ENCODE measurements at regions not wholly inside any gene's neighbourhood (a gene's known extent, or its start where the extent isn't known, plus 50 kb on each side); places are given as distances from the start of the nearest gene placed in this dataset.

DNA sequence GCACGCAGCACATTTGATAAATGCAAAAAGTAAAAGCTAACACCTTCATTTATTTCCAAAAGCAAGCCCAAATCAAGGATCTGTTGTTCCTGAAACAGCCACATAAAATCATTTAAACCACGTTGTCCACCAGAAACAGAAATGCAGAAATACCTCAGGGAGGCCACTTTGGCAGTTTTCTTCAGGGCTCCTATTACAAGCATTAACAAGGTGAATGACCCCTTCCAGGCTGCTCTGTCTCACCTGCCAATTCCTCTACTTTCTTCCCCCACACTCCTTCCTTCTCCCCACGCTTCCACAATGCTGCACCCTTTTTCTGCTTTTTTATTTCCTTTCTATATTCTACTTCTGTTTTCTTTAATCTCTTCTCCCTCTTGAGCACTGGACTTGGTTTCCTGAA, 55.0 kb upstream of the PTGFRN start:
- Histone ChIP-seq H3K27ac (ENCODE audit: low read depth in 1 of 2, low read length in 1 of 2) (peak overlapping the region in 1 of 2 donors; percentile 4), H3K4me3 (ENCODE audit: low read length in 2 of 2) (no peak overlapping the region), H3K36me3 (ENCODE audit: control insufficient read depth in 2 of 2, insufficient read depth in 2 of 2, low read length in 1 of 2) (no peaks in the 10 kb centered on the region), H3K27me3 (ENCODE audit: control insufficient read depth in 2 of 2, insufficient read depth in 1 of 2, low read length in 1 of 2) (no peaks in the 10 kb centered on the region), H3K9me3 (ENCODE audit: control insufficient read depth in 2 of 2, insufficient read depth in 1 of 2, low read length in 1 of 2) (no peaks in the 10 kb centered on the region), H3K4me1 (ENCODE audit: control insufficient read depth in 2 of 2, insufficient read depth in 2 of 2, low read length in 2 of 2) (peaks cover 3 to 24% of the 10 kb centered on the region in 2 donors)
- WGBS, result 76% methylated on average over 3 of the region's 3 CpGs
- no peak for DNase-seq (ENCODE audit: low read depth in 6 of 9, low spot score in 9 of 9)

DNA sequence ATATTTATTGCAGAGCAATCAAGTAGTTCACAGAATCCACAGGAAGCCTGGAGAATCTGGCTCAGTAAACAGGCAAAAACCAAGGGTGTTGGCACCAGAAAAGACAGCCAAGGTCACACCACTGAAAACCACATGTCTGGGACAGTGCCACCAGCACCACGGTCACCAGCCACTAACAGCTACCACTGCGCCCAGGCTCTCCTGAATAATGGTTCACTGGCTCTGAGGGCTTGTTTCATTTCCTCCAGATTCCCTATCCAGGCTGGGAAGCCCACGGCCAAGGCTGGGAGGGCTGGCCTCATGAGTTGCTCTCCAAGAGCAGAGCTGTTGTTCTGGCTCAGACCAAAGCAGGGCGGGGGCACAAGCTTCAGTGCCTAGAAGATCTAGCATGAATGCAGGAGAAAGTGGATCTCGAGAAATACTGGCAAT, 54.5 kb upstream of the PTGFRN start:
- WGBS, result 66% methylated on average over 5 of the region's 5 CpGs
- peaks cover 3 to 24% of the 10 kb centered on the region in 2 donors for H3K4me1 ChIP-seq (ENCODE audit: control insufficient read depth in 2 of 2, insufficient read depth in 2 of 2, low read length in 2 of 2)
- H3K9me3 ChIP-seq (ENCODE audit: control insufficient read depth in 2 of 2, insufficient read depth in 1 of 2, low read length in 1 of 2), result no peaks in the 10 kb centered on the region

DNA sequence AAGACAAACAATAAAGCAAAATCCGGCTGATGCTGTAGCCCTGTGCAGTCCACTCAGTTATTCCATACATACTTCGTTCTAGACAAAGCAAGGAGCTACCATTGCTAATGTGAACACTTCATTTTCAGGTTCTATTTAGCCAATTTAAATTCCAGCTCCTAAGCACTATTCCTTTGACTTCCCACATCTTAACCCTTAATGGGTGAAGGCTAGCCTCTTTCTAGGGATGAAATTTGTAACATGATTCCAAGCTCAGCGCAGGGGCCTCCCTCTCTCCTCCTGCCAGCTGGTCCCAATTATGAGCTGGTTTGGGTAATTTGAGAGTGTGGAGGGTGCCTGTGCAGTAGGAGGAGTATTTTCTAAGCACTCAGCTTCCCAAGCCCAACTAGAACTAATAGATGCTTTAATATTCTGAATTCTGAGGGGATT, 53.9 kb upstream of the PTGFRN start:
- no peak for DNase-seq (ENCODE audit: low read depth in 6 of 9, low spot score in 9 of 9)
- Histone ChIP-seq H3K27me3 (ENCODE audit: control insufficient read depth in 2 of 2, insufficient read depth in 1 of 2, low read length in 1 of 2) (no peaks in the 10 kb centered on the region), H3K4me1 (ENCODE audit: control insufficient read depth in 2 of 2, insufficient read depth in 2 of 2, low read length in 2 of 2) (peaks cover 5 to 24% of the 10 kb centered on the region in 2 donors), H3K27ac (ENCODE audit: low read depth in 1 of 2, low read length in 1 of 2) (no peak overlapping the region), H3K9me3 (ENCODE audit: control insufficient read depth in 2 of 2, insufficient read depth in 1 of 2, low read length in 1 of 2) (no peaks in the 10 kb centered on the region), H3K36me3 (ENCODE audit: control insufficient read depth in 2 of 2, insufficient read depth in 2 of 2, low read length in 1 of 2) (no peaks in the 10 kb centered on the region), H3K4me3 (ENCODE audit: low read length in 2 of 2) (no peak overlapping the region)
- WGBS, result 95% methylated on average over 3 of the region's 3 CpGs

More for the DNA sequence above, 54.5 kb upstream of the PTGFRN start:
- H3K27ac ChIP-seq (ENCODE audit: low read depth in 1 of 2, low read length in 1 of 2), result no peak overlapping the region
- no peak overlapping the region for H3K4me3 ChIP-seq (ENCODE audit: low read length in 2 of 2)
- no peak for DNase-seq (ENCODE audit: low read depth in 6 of 9, low spot score in 9 of 9)
- no peaks in the 10 kb centered on the region for H3K36me3 ChIP-seq (ENCODE audit: control insufficient read depth in 2 of 2, insufficient read depth in 2 of 2, low read length in 1 of 2)
- H3K27me3 ChIP-seq (ENCODE audit: control insufficient read depth in 2 of 2, insufficient read depth in 1 of 2, low read length in 1 of 2), result no peaks in the 10 kb centered on the region

DNA sequence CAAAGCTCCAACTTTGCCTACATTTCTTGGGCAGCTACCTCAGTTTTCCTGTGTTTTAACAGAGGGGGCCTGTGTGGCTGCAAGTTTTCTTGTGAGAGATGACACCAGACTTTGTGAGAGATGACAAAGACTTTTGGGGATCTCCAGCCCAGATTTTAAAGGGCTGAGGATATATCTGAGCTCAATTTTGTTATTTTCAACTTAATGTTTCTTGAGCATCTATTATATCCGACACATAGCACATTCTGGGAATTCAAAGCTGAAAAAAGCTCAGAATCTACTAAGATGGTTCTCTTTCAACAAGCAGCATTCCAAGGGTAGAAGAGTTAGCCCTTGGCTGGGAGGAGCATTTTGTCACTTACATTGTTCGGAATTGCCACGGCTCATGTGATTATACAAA, 53.4 kb upstream of the PTGFRN start:
- 97% methylated on average over 3 of the region's 3 CpGs for WGBS
- Histone ChIP-seq H3K9me3 (ENCODE audit: control insufficient read depth in 2 of 2, insufficient read depth in 1 of 2, low read length in 1 of 2) (no peaks in the 10 kb centered on the region), H3K4me3 (ENCODE audit: low read length in 2 of 2) (no peak overlapping the region), H3K4me1 (ENCODE audit: control insufficient read depth in 2 of 2, insufficient read depth in 2 of 2, low read length in 2 of 2) (peaks cover 5 to 24% of the 10 kb centered on the region in 2 donors), H3K27ac (ENCODE audit: low read depth in 1 of 2, low read length in 1 of 2) (no peak overlapping the region), H3K36me3 (ENCODE audit: control insufficient read depth in 2 of 2, insufficient read depth in 2 of 2, low read length in 1 of 2) (no peaks in the 10 kb centered on the region), H3K27me3 (ENCODE audit: control insufficient read depth in 2 of 2, insufficient read depth in 1 of 2, low read length in 1 of 2) (no peaks in the 10 kb centered on the region)
- DNase-seq (ENCODE audit: low read depth in 6 of 9, low spot score in 9 of 9), result no peak

DNA sequence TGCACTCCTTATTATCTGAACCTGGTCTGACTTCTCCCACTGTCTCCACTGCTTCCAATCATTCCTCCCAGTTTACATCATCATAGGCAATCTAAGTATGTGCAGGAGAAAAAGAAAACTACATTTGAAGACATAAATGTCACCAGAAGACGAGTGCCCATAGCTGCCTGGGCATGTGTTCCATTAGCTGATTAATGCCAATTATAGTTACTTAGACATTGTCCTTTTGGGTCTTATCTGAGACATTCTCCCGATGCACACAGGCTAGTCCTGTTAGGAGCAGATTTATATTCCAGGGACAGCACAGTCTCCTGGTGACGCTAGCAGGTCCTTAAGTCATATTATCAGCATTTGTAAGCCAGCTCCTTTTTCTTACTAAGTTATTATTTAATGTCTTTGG, 52.6 kb upstream of the PTGFRN start:
- Histone ChIP-seq H3K27ac (ENCODE audit: low read depth in 1 of 2, low read length in 1 of 2) (no peak overlapping the region), H3K27me3 (ENCODE audit: control insufficient read depth in 2 of 2, insufficient read depth in 1 of 2, low read length in 1 of 2) (no peaks in the 10 kb centered on the region), H3K4me1 (ENCODE audit: control insufficient read depth in 2 of 2, insufficient read depth in 2 of 2, low read length in 2 of 2) (peaks cover 5 to 18% of the 10 kb centered on the region in 2 donors), H3K36me3 (ENCODE audit: control insufficient read depth in 2 of 2, insufficient read depth in 2 of 2, low read length in 1 of 2) (no peaks in the 10 kb centered on the region), H3K4me3 (ENCODE audit: low read length in 2 of 2) (no peak overlapping the region), H3K9me3 (ENCODE audit: control insufficient read depth in 2 of 2, insufficient read depth in 1 of 2, low read length in 1 of 2) (no peaks in the 10 kb centered on the region)
- DNase-seq (ENCODE audit: low read depth in 6 of 9, low spot score in 9 of 9), result no peak
- 99% methylated on average over 3 of the region's 3 CpGs for WGBS

Data from thymus (tissue), 11 donors.